Cardiac fibroblast (primary cell): ENCODE measurements at regions not wholly inside any gene's neighbourhood (a gene's known extent, or its start where the extent isn't known, plus 50 kb on each side); places are given as distances from the start of the nearest gene placed in this dataset.

ENCODE experiments used
- DNase-seq, 2 donors: peaks; one replicate each; pipeline versions ENCODE4 v3.0.0 to v3.0.0-alpha.2; 2010; ENCODE audit warnings: low read depth in 2 of 2
- H3K4me3 ChIP-seq, 2 donors: replicated peaks in 1 of 2; 1 replicate in 1 of 2; 2 replicates in 1 of 2; pipeline ENCODE4 v1.5.1; 2011; ENCODE audit warnings: low read depth in 2 of 2, low read length in 2 of 2, mild to moderate bottlenecking in 2 of 2, moderate library complexity in 1 of 2
- CTCF ChIP-seq: IDR thresholded peaks from one replicate; pipeline ENCODE4 v1.5.1; 2011; ENCODE audit warnings: low read depth, mild to moderate bottlenecking, low read length, inconsistent platforms

DNA sequence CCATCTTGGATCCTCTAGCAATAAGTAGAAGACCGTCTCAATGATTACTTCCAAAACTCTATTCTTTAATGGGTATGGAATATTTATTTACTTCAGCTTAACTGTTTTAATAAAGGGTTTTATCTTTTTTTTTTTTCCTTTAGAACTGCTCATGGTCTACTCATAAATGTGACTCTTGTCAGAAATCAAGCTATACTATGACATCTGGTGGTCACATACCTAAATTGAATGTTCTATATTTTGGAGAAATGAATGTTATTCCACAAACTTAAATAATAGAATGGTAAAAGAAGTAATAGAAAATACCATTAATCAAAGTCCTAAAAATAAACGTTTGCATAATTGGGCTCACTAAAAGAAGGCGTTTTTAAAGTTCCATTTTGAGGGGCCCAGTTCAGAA, 131.2 kb upstream of the PLCXD3 start:
- peak; percentile 23 for TF ChIP-seq CTCF
- peak; percentile 54 to 59 for DNase-seq
- H3K4me3 ChIP-seq: no peak overlapping the region

DNA sequence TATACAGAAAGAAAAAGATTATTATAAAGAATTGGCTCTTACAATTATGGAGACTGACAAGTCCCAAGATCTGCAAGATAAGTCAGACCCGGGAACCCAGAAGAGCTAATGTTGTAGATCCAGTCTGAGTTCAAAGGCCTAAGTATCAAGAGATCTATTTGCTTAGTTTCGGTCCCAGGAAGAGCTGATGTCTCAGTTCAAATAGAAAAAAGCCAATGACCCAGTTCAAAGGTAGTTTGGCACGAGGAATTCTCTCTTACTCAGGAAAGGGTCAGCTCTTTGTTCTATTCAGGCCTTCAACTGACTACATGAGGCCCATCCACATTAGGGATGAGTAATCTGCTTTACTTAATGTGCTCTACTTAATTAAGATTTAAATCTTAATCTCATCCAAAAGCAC, 128.3 kb upstream of the PLCXD3 start:
- no peak overlapping the region for H3K4me3 ChIP-seq
- DNase-seq: no peak
- TF ChIP-seq CTCF: no peak

- peak in 1 of 2 donors; percentile 8 for DNase-seq
- H3K4me3 ChIP-seq: no peak overlapping the region
- TF ChIP-seq CTCF: peak; percentile 31
Measured at GRCh38 chr5:41637869-41638268, 127.5 kb upstream of the PLCXD3 start.

GRCh38 chr5:41637424-41637823, 127.0 kb upstream of the PLCXD3 start:
- DNase-seq: peak in 1 of 2 donors; percentile 17
- no peak overlapping the region for H3K4me3 ChIP-seq
- no peak for TF ChIP-seq CTCF

GRCh38 chr5:41636605-41637004, 126.2 kb upstream of the PLCXD3 start:
- DNase-seq: peak; percentile 47 to 50
- peak; percentile 64 for TF ChIP-seq CTCF
- no peak overlapping the region for H3K4me3 ChIP-seq

DNA sequence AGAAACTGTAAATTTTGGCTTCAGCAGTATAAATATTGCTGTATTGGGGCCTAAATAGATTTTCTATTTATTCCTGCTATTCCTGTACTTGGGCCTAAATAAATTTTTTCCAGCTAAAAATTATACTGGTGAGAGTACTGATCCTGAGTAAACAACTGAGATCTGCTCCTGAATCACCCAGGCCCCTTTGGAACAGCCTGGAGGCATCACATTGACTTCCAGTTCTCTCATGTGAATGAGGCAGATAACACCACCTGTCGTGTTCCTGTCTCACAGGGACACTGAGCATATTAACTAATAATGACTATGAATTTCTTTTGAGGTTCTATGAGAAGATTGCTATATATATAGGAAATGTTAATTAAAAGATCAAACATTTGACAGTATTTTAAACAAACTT, 119.5 kb upstream of the PLCXD3 start:
- TF ChIP-seq CTCF: no peak
- no peak overlapping the region for H3K4me3 ChIP-seq

DNA sequence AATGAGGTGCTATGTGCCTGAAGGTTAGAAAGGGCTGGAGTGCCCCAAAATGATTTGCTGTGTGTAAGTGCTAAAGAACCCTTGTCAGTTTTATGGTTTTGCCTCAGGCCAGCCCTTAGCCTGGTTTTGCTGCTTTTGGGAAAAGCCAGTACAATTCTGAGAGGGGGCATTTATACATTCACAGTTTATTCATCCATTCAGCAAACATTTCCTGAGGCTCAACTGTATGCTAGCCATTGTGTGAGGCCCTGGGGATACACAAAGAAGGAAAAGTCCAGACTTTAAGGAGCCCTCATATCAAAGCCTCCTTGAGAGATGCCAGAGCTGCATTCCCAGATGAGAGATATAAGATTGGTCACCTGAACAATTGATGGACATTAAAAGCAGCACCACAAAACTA, 115.2 kb upstream of the PLCXD3 start:
- no peak for DNase-seq
- H3K4me3 ChIP-seq: no peak overlapping the region
- TF ChIP-seq CTCF: no peak

More for the DNA sequence above, 119.5 kb upstream of the PLCXD3 start:
- DNase-seq: no peak
